SK-N-SH (cell line): ENCODE measurements at regions not wholly inside any gene's neighbourhood (a gene's known extent, or its start where the extent isn't known, plus 50 kb on each side); places are given as distances from the start of the nearest gene placed in this dataset.

Source experiments
- CTCF ChIP-seq: fragments of 200-600 bp; sonication (generic); IDR thresholded peaks from 2 replicates; pipeline ENCODE4 v1.6.1; 2017; ENCODE audit warnings: antibody characterized with exemption, mild to moderate bottlenecking, moderate library complexity
- SIN3A ChIP-seq: IDR thresholded peaks from 2 replicates; pipeline ENCODE4 v1.6.1; 2012; ENCODE audit warnings: low read depth, mild to moderate bottlenecking, low read length, moderate library complexity, borderline replicate concordance
- SMC3 ChIP-seq: IDR thresholded peaks from 2 replicates; pipeline ENCODE4 v1.6.1; 2012; ENCODE audit warnings: low read depth, low read length, improper control_type of control experiment
- USF2 ChIP-seq: fragments of 150-350 bp; IDR thresholded peaks from 2 replicates; pipeline ENCODE4 v1.6.1; 2017; ENCODE audit warnings: antibody characterized with exemption, low read length, low read depth, borderline replicate concordance

- TF ChIP-seq SMC3 = no peak
- TF ChIP-seq CTCF = peak; percentile 65
- no peak for TF ChIP-seq SIN3A
- no peak for TF ChIP-seq USF2
These were observed 985.6 kb downstream of the EPHA3 start for GRCh38 chr3:90092994-90093393.
